Urinary bladder (tissue), 3 donors: ENCODE measurements at regions not wholly inside any gene's neighbourhood (a gene's known extent, or its start where the extent isn't known, plus 50 kb on each side); places are given as distances from the start of the nearest gene placed in this dataset.

Source experiments
- DNase-seq: peaks from one replicate; pipeline ENCODE4 v3.0.0-alpha.2; 2015; ENCODE audit errors: extremely low spot score
- H3K27ac ChIP-seq: one replicate; pipeline ENCODE4 v1.5.1; 2013; ENCODE audit warnings: low read depth, mild to moderate bottlenecking, moderate library complexity
- H3K36me3 ChIP-seq: one replicate; pipeline ENCODE4 v1.6.1; 2013; ENCODE audit warnings: mild to moderate bottlenecking, moderate library complexity; ENCODE audit not compliant: insufficient read depth
- H3K4me1 ChIP-seq: one replicate; pipeline ENCODE4 v1.6.1; 2013; ENCODE audit warnings: mild to moderate bottlenecking, moderate library complexity; ENCODE audit not compliant: insufficient read depth
- H3K4me3 ChIP-seq: one replicate; pipeline ENCODE4 v1.5.1; 2013; ENCODE audit warnings: low read depth, low read length
- WGBS: extraction: QIAGEN DNeasy Blood & Tissue Kit; methylation state at CpG from one replicate; pipeline ENCODE4 v1.1.7; 2013; 5-methylcytosine and 5-hydroxymethylcytosine counted together
- donor health status: healthy with polysubstance abuse.
- donor health status: healthy.

GRCh38 chr1:18009055-18009454 lies 98.5 kb upstream of the IGSF21 start:
- no peak overlapping the region for H3K4me3 ChIP-seq
- H3K4me1 ChIP-seq: no peaks in the 10 kb centered on the region
- no peak for DNase-seq
- H3K27ac ChIP-seq: no peak overlapping the region
- H3K36me3 ChIP-seq: no peaks in the 10 kb centered on the region
- WGBS: 41% methylated on average over 6 of the region's 6 CpGs

- WGBS: 9% methylated on average over 8 of the region's 8 CpGs
- Histone ChIP-seq H3K4me1 (no peaks in the 10 kb centered on the region), H3K4me3 (no peak overlapping the region), H3K27ac (no peak overlapping the region), H3K36me3 (no peaks in the 10 kb centered on the region)
- no peak for DNase-seq
Measured at GRCh38 chr1:18009478-18009961, 98.1 kb upstream of the IGSF21 start.

- 80% methylated on average over 4 of the region's 4 CpGs for WGBS
- DNase-seq: no peak
- Histone ChIP-seq H3K27ac (no peak overlapping the region), H3K36me3 (no peaks in the 10 kb centered on the region), H3K4me1 (no peaks in the 10 kb centered on the region), H3K4me3 (no peak overlapping the region)
Measured at GRCh38 chr1:18010408-18010807, 97.2 kb upstream of the IGSF21 start.

GRCh38 chr1:18010945-18011344 lies 96.7 kb upstream of the IGSF21 start:
- H3K36me3 ChIP-seq: no peaks in the 10 kb centered on the region
- H3K4me1 ChIP-seq: no peaks in the 10 kb centered on the region
- DNase-seq: no peak
- no peak overlapping the region for H3K27ac ChIP-seq
- H3K4me3 ChIP-seq: no peak overlapping the region
- 47% methylated on average over 2 of the region's 2 CpGs for WGBS

GRCh38 chr1:18011703-18012102 lies 95.9 kb upstream of the IGSF21 start:
- WGBS: 95% methylated on average over 1 of the region's 1 CpG
- Histone ChIP-seq H3K4me3 (no peak overlapping the region), H3K4me1 (no peaks in the 10 kb centered on the region), H3K27ac (no peak overlapping the region), H3K36me3 (no peaks in the 10 kb centered on the region)
- DNase-seq: no peak

- Histone ChIP-seq H3K27ac (no peak overlapping the region), H3K4me1 (no peaks in the 10 kb centered on the region), H3K4me3 (no peak overlapping the region), H3K36me3 (no peaks in the 10 kb centered on the region)
- 67% methylated on average over 8 of the region's 8 CpGs for WGBS
- DNase-seq: no peak
Measured at GRCh38 chr1:18012686-18013085, 94.9 kb upstream of the IGSF21 start.

GRCh38 chr1:18013216-18013615 lies 94.4 kb upstream of the IGSF21 start:
- no peaks in the 10 kb centered on the region for H3K36me3 ChIP-seq
- 54% methylated on average over 8 of the region's 8 CpGs for WGBS
- no peak overlapping the region for H3K4me3 ChIP-seq

GRCh38 chr1:18015719-18016118 lies 91.9 kb upstream of the IGSF21 start:
- whole genome bisulfite sequencing: 73% methylated on average over 8 of the region's 8 CpGs
- H3K4me1 ChIP-seq: no peaks in the 10 kb centered on the region
- no peak overlapping the region for H3K27ac ChIP-seq
- DNase-seq: no peak
- no peak overlapping the region for H3K4me3 ChIP-seq
- H3K36me3 ChIP-seq: no peaks in the 10 kb centered on the region

More at GRCh38 chr1:18013216-18013615, 94.4 kb upstream of the IGSF21 start:
- DNase-seq: no peak
- H3K27ac ChIP-seq: no peak overlapping the region
- H3K4me1 ChIP-seq: no peaks in the 10 kb centered on the region

- Histone ChIP-seq H3K27ac (no peak overlapping the region), H3K36me3 (no peaks in the 10 kb centered on the region), H3K4me1 (no peaks in the 10 kb centered on the region), H3K4me3 (no peak overlapping the region)
- no peak for DNase-seq
- 48% methylated on average over 5 of the region's 5 CpGs for WGBS
Measured at GRCh38 chr1:18018366-18018765, 89.2 kb upstream of the IGSF21 start.

GRCh38 chr1:18020021-18020817 lies 87.4 kb upstream of the IGSF21 start:
- H3K36me3 ChIP-seq: no peaks in the 10 kb centered on the region
- WGBS: 50% methylated on average over 7 of the region's 7 CpGs
- H3K4me1 ChIP-seq: no peaks in the 10 kb centered on the region
- DNase-seq: no peak
- no peak overlapping the region for H3K27ac ChIP-seq
- no peak overlapping the region for H3K4me3 ChIP-seq

- no peak for DNase-seq
- Histone ChIP-seq H3K36me3 (no peaks in the 10 kb centered on the region), H3K4me1 (no peaks in the 10 kb centered on the region), H3K27ac (no peak overlapping the region), H3K4me3 (no peak overlapping the region)
- 53% methylated on average over 6 of the region's 6 CpGs for WGBS
Measured at GRCh38 chr1:18021242-18021641, 86.4 kb upstream of the IGSF21 start.

GRCh38 chr1:18032172-18032859 lies 75.3 kb upstream of the IGSF21 start:
- no peak overlapping the region for H3K27ac ChIP-seq
- WGBS: 36% methylated on average over 13 of the region's 13 CpGs
- no peaks in the 10 kb centered on the region for H3K4me1 ChIP-seq
- DNase-seq: no peak
- no peak overlapping the region for H3K4me3 ChIP-seq
- no peaks in the 10 kb centered on the region for H3K36me3 ChIP-seq

- H3K36me3 ChIP-seq: no peaks in the 10 kb centered on the region
- H3K4me1 ChIP-seq: no peaks in the 10 kb centered on the region
- H3K4me3 ChIP-seq: no peak overlapping the region
- H3K27ac ChIP-seq: no peak overlapping the region
- WGBS: 71% methylated on average over 3 of the region's 3 CpGs
- no peak for DNase-seq
Measured at GRCh38 chr1:18035145-18035544, 72.5 kb upstream of the IGSF21 start.

- Histone ChIP-seq H3K36me3 (no peaks in the 10 kb centered on the region), H3K4me3 (no peak overlapping the region), H3K4me1 (no peaks in the 10 kb centered on the region), H3K27ac (no peak overlapping the region)
- 68% methylated on average over 1 of the region's 1 CpG for WGBS
- DNase-seq: no peak
Measured at GRCh38 chr1:18037651-18038050, 69.9 kb upstream of the IGSF21 start.
